HG02840 (cell line): ENCODE measurements at regions not wholly inside any gene's neighbourhood (a gene's known extent, or its start where the extent isn't known, plus 50 kb on each side); places are given as distances from the start of the nearest gene placed in this dataset.
"Not testable (repeated sequence)": the region's sequence is repeated elsewhere in the genome, so short reads cannot be mapped to it uniquely, and the experiment has no call there.

Source experiments
- ATAC-seq: cut with Tn5 transposase; IDR thresholded peaks from one replicate; pipeline ENCODE4 v1.9.1; 2021; ENCODE audit warnings: mild to moderate bottlenecking, moderate library complexity, moderate number of reproducible peaks; ENCODE audit not compliant: unreplicated experiment, low FRiP score

- ATAC-seq: no peak
These were observed 1894.0 kb upstream of the RAG2 start for GRCh38 chr11:38491986-38492385.

- no peak for ATAC-seq
These were observed 1883.4 kb upstream of the RAG2 start for GRCh38 chr11:38481391-38481790.

GRCh38 chr11:38476808-38477575, 1879.0 kb upstream of the RAG2 start:
- ATAC-seq: no peak

- ATAC-seq: no peak
These were observed 1863.7 kb upstream of the RAG2 start for GRCh38 chr11:38461751-38462150.

GRCh38 chr11:38460896-38461295, 1862.9 kb upstream of the RAG2 start:
- no peak for ATAC-seq

GRCh38 chr11:38460429-38460828, 1862.4 kb upstream of the RAG2 start:
- no peak for ATAC-seq

GRCh38 chr11:38456371-38456770, 1858.3 kb upstream of the RAG2 start:
- ATAC-seq: no peak

- no peak for ATAC-seq
These were observed 1850.2 kb upstream of the RAG2 start for GRCh38 chr11:38448284-38448683.

- ATAC-seq: no peak
These were observed 1848.3 kb upstream of the RAG2 start for GRCh38 chr11:38446336-38446735.

- no peak for ATAC-seq
These were observed 1840.1 kb upstream of the RAG2 start for GRCh38 chr11:38438091-38438490.

GRCh38 chr11:38425578-38425977, 1827.5 kb upstream of the RAG2 start:
- ATAC-seq: no peak

- no peak for ATAC-seq
These were observed 1825.0 kb upstream of the RAG2 start for GRCh38 chr11:38423042-38423441.

GRCh38 chr11:38416141-38416540, 1818.1 kb upstream of the RAG2 start:
- ATAC-seq: no peak

- no peak for ATAC-seq
These were observed 1813.1 kb upstream of the RAG2 start for GRCh38 chr11:38411149-38411548.

- no peak for ATAC-seq
These were observed 1804.0 kb upstream of the RAG2 start for GRCh38 chr11:38402063-38402462.

- ATAC-seq: no peak
These were observed 1794.1 kb upstream of the RAG2 start for GRCh38 chr11:38392176-38392575.

- no peak for ATAC-seq
These were observed 1786.5 kb upstream of the RAG2 start for GRCh38 chr11:38384568-38384967.

GRCh38 chr11:38365274-38365673, 1767.2 kb upstream of the RAG2 start:
- ATAC-seq: no peak

- ATAC-seq: no peak
These were observed 1758.2 kb upstream of the RAG2 start for GRCh38 chr11:38356255-38356654.

- no peak for ATAC-seq
These were observed 1747.2 kb upstream of the RAG2 start for GRCh38 chr11:38345286-38345685.

- ATAC-seq: not testable (repeated sequence)
These were observed 1743.6 kb upstream of the RAG2 start for GRCh38 chr11:38341612-38342011.

GRCh38 chr11:38339835-38340440, 1741.9 kb upstream of the RAG2 start:
- ATAC-seq: no peak
